T1000 (cell line): ENCODE measurements at regions not wholly inside any gene's neighbourhood (a gene's known extent, or its start where the extent isn't known, plus 50 kb on each side); places are given as distances from the start of the nearest gene placed in this dataset.
A peak's percentile ranks its signal among the peaks of the same experiment; 100 is the strongest.

ENCODE experiments used
- DNase-seq: peaks from one replicate; lab custom pipeline; 2025; ENCODE audit warnings: mixed read lengths; lab: John Stamatoyannopoulos, UW

- DNase-seq, result no peak
Observed at GRCh38 chr9:17018540-17019196, 116.2 kb upstream of the CNTLN start.

- DNase-seq, result peak; percentile 58
Observed at GRCh38 chr9:17017931-17018491, 116.8 kb upstream of the CNTLN start.

GRCh38 chr9:17013891-17014290 is 120.9 kb upstream of the CNTLN start:
- no peak for DNase-seq

GRCh38 chr9:17013010-17013409 is 121.8 kb upstream of the CNTLN start:
- no peak for DNase-seq

GRCh38 chr9:17011880-17012279 is 123.0 kb upstream of the CNTLN start:
- no peak for DNase-seq

- no peak for DNase-seq
Observed at GRCh38 chr9:17009071-17009470, 125.8 kb upstream of the CNTLN start.

GRCh38 chr9:17005056-17005823 is 129.6 kb upstream of the CNTLN start:
- DNase-seq, result peak; percentile 3

GRCh38 chr9:17004500-17004899 is 130.3 kb upstream of the CNTLN start:
- DNase-seq, result no peak

- DNase-seq, result no peak
Observed at GRCh38 chr9:17003576-17004240, 131.1 kb upstream of the CNTLN start.

- no peak for DNase-seq
Observed at GRCh38 chr9:16996901-16997491, 126.5 kb upstream of the BNC2 start.

GRCh38 chr9:16992138-16992537 is 121.7 kb upstream of the BNC2 start:
- DNase-seq, result no peak

- no peak for DNase-seq
Observed at GRCh38 chr9:16987026-16987425, 116.6 kb upstream of the BNC2 start.

GRCh38 chr9:16986556-16986955 is 116.1 kb upstream of the BNC2 start:
- DNase-seq, result no peak

- no peak for DNase-seq
Observed at GRCh38 chr9:16985559-16986348, 115.3 kb upstream of the BNC2 start.

- no peak for DNase-seq
Observed at GRCh38 chr9:16982780-16983310, 112.4 kb upstream of the BNC2 start.

GRCh38 chr9:16976427-16976826 is 106.0 kb upstream of the BNC2 start:
- DNase-seq, result no peak

- DNase-seq, result no peak
Observed at GRCh38 chr9:16974436-16974835, 104.0 kb upstream of the BNC2 start.

- no peak for DNase-seq
Observed at GRCh38 chr9:16970321-16970720, 99.9 kb upstream of the BNC2 start.

- DNase-seq, result peak; percentile 69
Observed at GRCh38 chr9:16964228-16964627, 93.8 kb upstream of the BNC2 start.

- DNase-seq, result peak; percentile 26
Observed at GRCh38 chr9:16960084-16960483, 89.6 kb upstream of the BNC2 start.

- DNase-seq, result no peak
Observed at GRCh38 chr9:16959391-16959790, 88.9 kb upstream of the BNC2 start.
